ENCODE measurements at regions not wholly inside any gene's neighbourhood (a gene's known extent, or its start where the extent isn't known, plus 50 kb on each side); places are given as distances from the start of the nearest gene placed in this dataset.

GRCh38 chr2:7758073-7758759 is 841.0 kb downstream of the RNF144A start:
- H4K20me1 ChIP-seq (ENCODE audit: control insufficient read depth, insufficient read depth, insufficient read length): no peaks in the 10 kb centered on the region
- H3K9me3 ChIP-seq (ENCODE audit: control insufficient read depth, low read depth, low read length): peaks cover 14% of the 10 kb centered on the region
- H3K4me3 Mint-ChIP-seq: no peak overlapping the region
- no peak for DNase-seq
- H3K27me3 ChIP-seq (ENCODE audit: insufficient read depth, low read length): no peaks in the 10 kb centered on the region
- no peak overlapping the region for H3T11ph ChIP-seq (ENCODE audit: low read length)
- H2AFZ ChIP-seq (ENCODE audit: low read length): no peak overlapping the region
- no peaks in the 10 kb centered on the region for H3K4me1 ChIP-seq (ENCODE audit: insufficient read depth, low read length)
- no peak overlapping the region for H2BK15ac ChIP-seq (ENCODE audit: low read depth, low read length)
- H2BK20ac ChIP-seq (ENCODE audit: low read depth, low read length, poor library complexity, severe bottlenecking): no peak overlapping the region
- H3K4me2 ChIP-seq (ENCODE audit: insufficient read depth, insufficient read length, low read length): no peak overlapping the region
- no peak overlapping the region for H3K4ac ChIP-seq (ENCODE audit: low read depth, low read length)
- H2AK5ac ChIP-seq (ENCODE audit: insufficient read length, low read length): no peak overlapping the region
- H2BK12ac ChIP-seq (ENCODE audit: insufficient read length, low read depth, low read length): no peak overlapping the region
- no peak overlapping the region for H3K23ac ChIP-seq (ENCODE audit: insufficient read length, low read depth, low read length)
- no peak overlapping the region for H3K9ac ChIP-seq (ENCODE audit: extremely low read depth, insufficient read length, low read length)
- H2BK120ac ChIP-seq (ENCODE audit: low read depth, low read length, poor library complexity, severe bottlenecking): no peak overlapping the region
- H3K18ac ChIP-seq (ENCODE audit: insufficient read length, low read depth, low read length): no peak overlapping the region
- H3K27me3 Mint-ChIP-seq (ENCODE audit: low read depth): peaks cover 2% of the 10 kb centered on the region
- H4K91ac ChIP-seq (ENCODE audit: insufficient read length, low read depth, low read length): no peak overlapping the region
- H3K23me2 ChIP-seq (ENCODE audit: insufficient read length, low read depth, low read length, poor library complexity, severe bottlenecking): no peaks in the 10 kb centered on the region
- H2BK5ac ChIP-seq (ENCODE audit: insufficient read length, low read length): no peak overlapping the region
- H4K5ac ChIP-seq (ENCODE audit: insufficient read length, low read depth, low read length): no peak overlapping the region
- no peak overlapping the region for H3K14ac ChIP-seq (ENCODE audit: insufficient read depth, low read length)
- H3K27ac Mint-ChIP-seq: no peak overlapping the region
- H3K56ac ChIP-seq (ENCODE audit: insufficient read length, low read depth, low read length): no peak overlapping the region
- H3K36me3 Mint-ChIP-seq (ENCODE audit: insufficient read depth in 1 of 3, low read depth in 3 of 3): peaks cover 8 to 21% (median 12%) of the 10 kb centered on the region in 3 experiments
- H3K79me1 ChIP-seq (ENCODE audit: insufficient read depth, low read depth, low read length, poor library complexity, severe bottlenecking): no peaks in the 10 kb centered on the region
- no peaks in the 10 kb centered on the region for H3K79me2 ChIP-seq (ENCODE audit: insufficient read depth, low read length)
- H3K4me1 Mint-ChIP-seq: no peaks in the 10 kb centered on the region
- no peak for TF ChIP-seq CTCF (conservative IDR thresholded peaks at IDR 0.05)
- no peak overlapping the region for H4K8ac ChIP-seq (replicated peaks; ENCODE audit: insufficient read length, low read depth, low read length)
- no CpG with 5 or more reads among the region's 3 CpGs for WGBS (ENCODE audit: extremely low coverage, insufficient read length, low lambda C conversion rate)
- peaks cover 16 to 35% of the 10 kb centered on the region in 2 experiments for H3K9me3 Mint-ChIP-seq
- no peak overlapping the region for H3K27ac ChIP-seq (ENCODE audit: insufficient read length, low read depth, low read length)

All from H9 (cell line).